ENCODE measurements at regions not wholly inside any gene's neighbourhood (a gene's known extent, or its start where the extent isn't known, plus 50 kb on each side); places are given as distances from the start of the nearest gene placed in this dataset.

- TF ChIP-seq EZH2phosphoT487 (IDR thresholded peaks at IDR 0.05; ENCODE audit: insufficient read depth, low read depth), result no peak
- no peak for TF ChIP-seq EZH2 (IDR thresholded peaks at IDR 0.05; ENCODE audit: insufficient read depth, poor library complexity, severe bottlenecking)
Measured at GRCh38 chr13:44193731-44194130, 179.9 kb upstream of the SERP2 start.

Data from GM23248 (cell line).